Hepatocyte (in vitro differentiated cells): ENCODE measurements at regions not wholly inside any gene's neighbourhood (a gene's known extent, or its start where the extent isn't known, plus 50 kb on each side); places are given as distances from the start of the nearest gene placed in this dataset.

Experiments
- EZH2 ChIP-seq: fragments of 200-600 bp; sonication (generic); IDR thresholded peaks from 2 replicates; pipeline ENCODE4 v1.6.1; 2016; ENCODE audit warnings: antibody characterized with exemption, mild to moderate bottlenecking, borderline replicate concordance
- TF ChIP-seq, protein P1 (sequence below): fragments of 200-600 bp; sonication (generic); IDR thresholded peaks from 2 replicates; pipeline ENCODE4 v1.5.1; 2016; ENCODE audit warnings: antibody characterized with exemption, mild to moderate bottlenecking; ENCODE audit not compliant: poor library complexity

DNA sequence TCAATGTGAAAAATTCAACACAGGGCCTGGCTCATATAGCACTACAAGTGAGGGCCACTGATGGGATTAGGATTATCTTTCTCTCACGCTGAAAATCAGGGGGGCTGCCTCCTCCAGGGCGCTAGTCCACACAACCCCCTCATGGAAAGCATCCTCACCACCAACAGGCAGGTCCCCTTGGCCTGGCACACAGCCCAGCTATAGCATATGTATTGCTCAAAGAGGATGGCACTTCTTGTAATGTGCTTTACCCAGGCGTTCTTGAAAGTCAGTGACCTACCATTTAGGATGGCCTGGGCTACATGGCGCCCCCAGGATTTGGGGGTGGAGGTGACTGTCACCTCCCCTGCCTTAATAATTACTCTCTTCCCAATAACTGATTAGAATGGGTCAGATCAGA is 71.0 kb upstream of the LSM6 start:
- TF ChIP-seq, protein P1, sequence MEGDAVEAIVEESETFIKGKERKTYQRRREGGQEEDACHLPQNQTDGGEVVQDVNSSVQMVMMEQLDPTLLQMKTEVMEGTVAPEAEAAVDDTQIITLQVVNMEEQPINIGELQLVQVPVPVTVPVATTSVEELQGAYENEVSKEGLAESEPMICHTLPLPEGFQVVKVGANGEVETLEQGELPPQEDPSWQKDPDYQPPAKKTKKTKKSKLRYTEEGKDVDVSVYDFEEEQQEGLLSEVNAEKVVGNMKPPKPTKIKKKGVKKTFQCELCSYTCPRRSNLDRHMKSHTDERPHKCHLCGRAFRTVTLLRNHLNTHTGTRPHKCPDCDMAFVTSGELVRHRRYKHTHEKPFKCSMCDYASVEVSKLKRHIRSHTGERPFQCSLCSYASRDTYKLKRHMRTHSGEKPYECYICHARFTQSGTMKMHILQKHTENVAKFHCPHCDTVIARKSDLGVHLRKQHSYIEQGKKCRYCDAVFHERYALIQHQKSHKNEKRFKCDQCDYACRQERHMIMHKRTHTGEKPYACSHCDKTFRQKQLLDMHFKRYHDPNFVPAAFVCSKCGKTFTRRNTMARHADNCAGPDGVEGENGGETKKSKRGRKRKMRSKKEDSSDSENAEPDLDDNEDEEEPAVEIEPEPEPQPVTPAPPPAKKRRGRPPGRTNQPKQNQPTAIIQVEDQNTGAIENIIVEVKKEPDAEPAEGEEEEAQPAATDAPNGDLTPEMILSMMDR = no peak
- TF ChIP-seq EZH2 = no peak
